ENCODE measurements at regions not wholly inside any gene's neighbourhood (a gene's known extent, or its start where the extent isn't known, plus 50 kb on each side); places are given as distances from the start of the nearest gene placed in this dataset.

DNA sequence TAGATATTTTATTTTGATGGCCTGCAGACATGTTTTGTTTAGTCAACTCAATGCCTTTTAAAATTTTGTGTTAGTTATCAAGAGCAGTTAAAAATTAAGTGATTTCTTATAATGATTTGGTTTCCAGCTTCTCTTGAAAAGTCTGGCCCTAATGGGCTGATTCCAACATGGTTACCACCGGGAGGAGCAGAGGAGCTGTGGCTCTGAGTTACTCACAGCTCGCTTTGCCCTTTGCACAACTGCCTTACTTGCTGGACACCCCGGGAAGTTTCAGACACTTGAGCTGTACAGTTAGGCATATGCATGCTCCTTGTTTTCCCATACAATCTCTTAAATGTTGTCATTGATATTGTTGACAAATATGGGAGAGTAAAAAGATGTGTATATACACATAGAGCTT is 173.1 kb upstream of the MMS22L start:
- no peak for DNase-seq
- no peak overlapping the region for H3K4me3 ChIP-seq (ENCODE audit: low read length)
- H3K4me1 ChIP-seq (ENCODE audit: control insufficient read depth, insufficient read depth, low read length): no peaks in the 10 kb centered on the region
- H3K9me3 ChIP-seq (ENCODE audit: control insufficient read depth, low read length): no peaks in the 10 kb centered on the region
- WGBS: 71% methylated on average over 3 of the region's 3 CpGs
- no peaks in the 10 kb centered on the region for H3K27me3 ChIP-seq (ENCODE audit: control insufficient read depth, insufficient read depth)
- no peak for ATAC-seq
- intact Hi-C loops (cut with DNase I): no loop called here
- H3K27ac ChIP-seq (ENCODE audit: low read length): no peak overlapping the region

DNA sequence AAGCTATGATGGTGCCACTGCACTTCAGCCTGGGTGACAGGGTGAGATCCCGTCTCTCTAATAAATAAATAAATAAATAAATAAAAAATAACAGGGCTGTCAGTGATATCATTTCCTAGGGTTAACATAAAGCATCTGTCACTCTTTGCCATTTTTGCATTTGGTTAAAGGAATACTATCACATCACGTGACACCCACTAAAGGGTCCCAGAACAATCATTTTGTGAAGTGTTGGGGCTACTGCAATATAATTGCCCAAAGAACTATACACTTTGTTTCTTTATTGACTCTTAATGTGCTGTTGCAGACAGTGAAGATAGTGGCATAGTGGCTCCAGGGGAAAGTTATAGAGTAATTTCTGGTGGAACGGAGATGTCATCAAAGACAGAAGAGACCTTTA is 176.5 kb upstream of the MMS22L start:
- 77% methylated on average over 3 of the region's 3 CpGs for WGBS
- ATAC-seq: no peak

GRCh38 chr6:97459986-97460385 is 177.0 kb upstream of the MMS22L start:
- no peak for DNase-seq
- ATAC-seq: no peak
- 58% methylated on average over 1 of the region's 1 CpG for WGBS
- H3K9me3 ChIP-seq (ENCODE audit: control insufficient read depth, low read length): no peaks in the 10 kb centered on the region
- H3K27ac ChIP-seq (ENCODE audit: low read length): no peak overlapping the region
- no peaks in the 10 kb centered on the region for H3K4me1 ChIP-seq (ENCODE audit: control insufficient read depth, insufficient read depth, low read length)
- intact Hi-C loops (cut with DNase I): no loop called here
- no peaks in the 10 kb centered on the region for H3K27me3 ChIP-seq (ENCODE audit: control insufficient read depth, insufficient read depth)
- no peak overlapping the region for H3K4me3 ChIP-seq (ENCODE audit: low read length)

More for the DNA sequence above, 176.5 kb upstream of the MMS22L start:
- Histone ChIP-seq H3K27me3 (ENCODE audit: control insufficient read depth, insufficient read depth) (no peaks in the 10 kb centered on the region), H3K4me3 (ENCODE audit: low read length) (no peak overlapping the region), H3K4me1 (ENCODE audit: control insufficient read depth, insufficient read depth, low read length) (no peaks in the 10 kb centered on the region), H3K27ac (ENCODE audit: low read length) (no peak overlapping the region), H3K9me3 (ENCODE audit: control insufficient read depth, low read length) (no peaks in the 10 kb centered on the region)
- intact Hi-C loops (cut with DNase I): no loop called here
- DNase-seq: no peak

DNA sequence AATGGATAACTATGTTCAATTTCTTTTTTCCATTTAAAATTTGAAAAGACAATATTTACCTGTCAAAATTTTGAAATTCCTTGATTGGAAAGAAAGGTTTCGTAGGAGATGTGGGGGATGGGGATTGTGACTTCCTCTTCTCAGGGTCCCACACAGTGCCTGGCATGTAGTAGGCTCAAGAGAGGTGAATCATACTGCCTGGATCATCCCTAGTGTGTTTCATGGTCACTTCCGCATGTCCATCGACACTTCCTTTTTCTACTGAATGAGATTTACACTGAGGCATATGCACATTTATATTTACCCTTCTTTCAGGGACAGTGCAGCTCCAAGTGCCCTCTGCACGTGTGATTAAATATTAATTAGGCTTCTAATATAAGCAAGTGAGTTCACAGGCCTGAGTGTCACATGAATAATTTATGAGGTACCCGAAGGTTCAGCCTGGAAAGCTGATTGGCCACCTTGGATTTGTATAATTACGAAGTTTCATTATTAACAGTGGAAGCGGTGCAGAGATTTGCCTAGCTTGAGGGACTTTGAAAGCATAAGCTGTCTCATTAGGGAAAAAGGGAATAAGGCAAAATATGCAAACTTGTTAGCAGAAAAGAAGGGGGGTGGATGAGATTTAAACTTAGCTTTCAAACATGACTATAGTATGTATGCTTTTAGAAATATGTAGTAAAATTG is 177.5 kb upstream of the MMS22L start:
- Histone ChIP-seq H3K9me3 (ENCODE audit: control insufficient read depth, low read length) (no peaks in the 10 kb centered on the region), H3K4me3 (ENCODE audit: low read length) (no peak overlapping the region), H3K27ac (ENCODE audit: low read length) (no peak overlapping the region), H3K27me3 (ENCODE audit: control insufficient read depth, insufficient read depth) (no peaks in the 10 kb centered on the region), H3K4me1 (ENCODE audit: control insufficient read depth, insufficient read depth, low read length) (no peaks in the 10 kb centered on the region)
- DNase-seq (no peak), ATAC-seq (no peak)
- 78% methylated on average over 7 of the region's 7 CpGs for WGBS
- intact Hi-C loops (cut with DNase I): no loop called here

DNA sequence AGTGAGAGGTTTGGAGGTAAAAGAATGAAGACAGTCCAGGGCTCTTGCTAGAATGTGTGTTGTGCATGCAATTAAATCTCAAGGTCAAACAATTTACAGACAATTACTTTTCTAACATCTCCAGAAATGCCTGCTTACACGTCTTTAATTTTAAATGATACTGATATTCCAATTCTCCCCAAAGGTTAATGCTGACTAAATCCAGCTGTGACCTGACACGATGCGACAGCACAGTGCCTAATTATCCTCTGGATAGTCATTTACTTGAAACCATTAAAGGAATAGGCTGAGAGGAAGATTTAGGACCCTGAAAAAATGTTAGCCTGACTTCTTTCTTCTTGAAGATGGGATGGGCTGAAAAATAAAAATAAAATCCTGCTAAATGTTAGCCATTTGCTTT is 178.2 kb upstream of the MMS22L start:
- Histone ChIP-seq H3K9me3 (ENCODE audit: control insufficient read depth, low read length) (no peaks in the 10 kb centered on the region), H3K4me1 (ENCODE audit: control insufficient read depth, insufficient read depth, low read length) (no peaks in the 10 kb centered on the region), H3K27me3 (ENCODE audit: control insufficient read depth, insufficient read depth) (no peaks in the 10 kb centered on the region), H3K4me3 (ENCODE audit: low read length) (no peak overlapping the region), H3K27ac (ENCODE audit: low read length) (no peak overlapping the region)
- WGBS: 33% methylated on average over 3 of the region's 3 CpGs
- intact Hi-C loops (cut with DNase I): no loop called here
- DNase-seq: no peak
- ATAC-seq: no peak

DNA sequence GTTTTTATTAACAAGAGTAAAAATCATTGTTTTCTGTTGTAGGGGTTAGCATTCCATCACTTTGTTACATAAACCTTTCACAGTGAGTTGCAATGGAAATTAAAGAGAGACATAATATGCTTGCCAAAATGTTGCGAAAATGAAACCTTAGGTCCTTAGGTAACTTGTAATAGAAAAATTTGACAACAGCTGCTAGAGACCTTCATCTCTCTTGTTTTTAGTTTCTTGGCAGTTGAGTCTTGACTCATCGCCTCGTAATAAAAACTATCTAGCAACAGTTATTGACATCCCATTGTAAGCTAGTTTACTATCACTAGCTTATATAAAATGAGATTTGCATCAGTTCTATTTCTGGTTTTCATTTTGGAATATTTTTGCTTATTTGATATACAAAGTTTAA is 179.0 kb upstream of the MMS22L start:
- H3K27ac ChIP-seq (ENCODE audit: low read length): no peak overlapping the region
- no peaks in the 10 kb centered on the region for H3K27me3 ChIP-seq (ENCODE audit: control insufficient read depth, insufficient read depth)
- no peaks in the 10 kb centered on the region for H3K4me1 ChIP-seq (ENCODE audit: control insufficient read depth, insufficient read depth, low read length)
- 79% methylated on average over 3 of the region's 3 CpGs for WGBS
- no peaks in the 10 kb centered on the region for H3K9me3 ChIP-seq (ENCODE audit: control insufficient read depth, low read length)
- no peak for ATAC-seq
- no peak for DNase-seq
- intact Hi-C loops (cut with DNase I): no loop called here
- no peak overlapping the region for H3K4me3 ChIP-seq (ENCODE audit: low read length)

DNA sequence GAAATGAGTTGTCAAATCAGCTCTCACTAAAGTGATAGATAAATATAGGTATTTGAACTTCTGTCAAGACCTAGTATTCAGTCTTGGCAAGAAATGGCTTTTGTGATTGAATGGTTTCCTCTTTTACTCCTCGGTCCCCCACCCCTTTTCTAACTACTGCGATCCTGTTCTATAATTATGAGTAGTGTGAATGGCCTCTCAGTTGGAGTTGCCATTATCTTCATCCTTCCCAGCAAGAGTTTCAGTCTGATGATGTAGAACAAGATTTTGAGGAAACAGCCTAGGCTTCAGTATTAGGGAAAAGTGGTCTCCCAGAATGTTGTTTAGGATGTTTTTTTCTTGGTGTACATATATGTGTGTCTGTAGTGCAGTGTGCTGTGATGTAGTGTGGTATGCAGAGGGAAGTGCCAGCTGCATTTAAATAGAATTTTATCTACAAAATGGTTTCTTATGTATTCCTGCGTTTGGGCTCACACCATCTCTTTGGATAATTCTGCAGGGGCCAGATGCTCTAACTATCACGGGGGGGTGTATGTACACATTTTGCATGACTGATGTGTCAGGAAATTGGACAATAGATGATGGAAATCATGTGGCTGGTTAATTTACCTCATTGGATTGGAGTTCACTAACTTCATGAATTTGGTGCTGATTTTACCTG is 180.1 kb upstream of the MMS22L start:
- ATAC-seq (no peak), DNase-seq (no peak)
- intact Hi-C loops (cut with DNase I): no loop called here
- Histone ChIP-seq H3K4me1 (ENCODE audit: control insufficient read depth, insufficient read depth, low read length) (no peaks in the 10 kb centered on the region), H3K27me3 (ENCODE audit: control insufficient read depth, insufficient read depth) (no peaks in the 10 kb centered on the region), H3K9me3 (ENCODE audit: control insufficient read depth, low read length) (no peaks in the 10 kb centered on the region), H3K4me3 (ENCODE audit: low read length) (no peak overlapping the region), H3K27ac (ENCODE audit: low read length) (no peak overlapping the region)
- 38% methylated on average over 4 of the region's 4 CpGs for WGBS

DNA sequence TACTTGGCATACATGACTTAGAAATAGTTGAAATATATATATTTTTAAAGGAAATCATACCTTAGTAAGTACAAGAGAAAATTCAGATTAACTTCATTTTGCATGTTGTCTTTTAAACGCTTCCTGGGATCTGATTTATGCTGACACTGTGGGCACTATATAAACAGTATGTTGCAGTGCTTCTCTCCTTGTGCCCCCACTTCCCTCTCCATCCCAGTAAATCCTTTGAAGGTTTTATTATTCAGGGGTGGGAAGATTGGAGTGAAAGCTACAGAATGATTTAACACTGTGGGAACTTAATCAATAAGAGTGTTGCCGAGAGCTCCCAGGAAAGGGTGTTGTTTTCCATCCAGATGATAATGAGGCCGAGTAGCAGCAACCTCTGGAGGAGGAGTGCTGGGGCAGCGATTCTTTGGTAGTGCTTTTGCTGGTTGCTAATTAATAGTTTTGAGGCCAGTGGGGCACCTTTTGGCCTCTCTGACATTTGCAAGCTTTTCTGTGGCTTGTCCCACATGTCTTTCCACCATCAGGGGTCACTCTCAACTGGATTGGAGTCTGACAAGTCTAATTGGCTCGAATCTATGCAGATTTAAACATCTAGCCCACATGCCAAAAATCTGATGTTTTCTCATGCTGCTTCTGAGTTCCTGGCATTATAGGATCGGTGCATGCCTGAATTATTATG is 183.0 kb upstream of the MMS22L start:
- Histone ChIP-seq H3K27ac (ENCODE audit: low read length) (no peak overlapping the region), H3K4me1 (ENCODE audit: control insufficient read depth, insufficient read depth, low read length) (no peaks in the 10 kb centered on the region), H3K4me3 (ENCODE audit: low read length) (no peak overlapping the region), H3K27me3 (ENCODE audit: control insufficient read depth, insufficient read depth) (no peaks in the 10 kb centered on the region), H3K9me3 (ENCODE audit: control insufficient read depth, low read length) (no peaks in the 10 kb centered on the region)
- ATAC-seq (no peak), DNase-seq (no peak)
- 30% methylated on average over 6 of the region's 6 CpGs for WGBS
- intact Hi-C loops (cut with DNase I): no loop called here

DNA sequence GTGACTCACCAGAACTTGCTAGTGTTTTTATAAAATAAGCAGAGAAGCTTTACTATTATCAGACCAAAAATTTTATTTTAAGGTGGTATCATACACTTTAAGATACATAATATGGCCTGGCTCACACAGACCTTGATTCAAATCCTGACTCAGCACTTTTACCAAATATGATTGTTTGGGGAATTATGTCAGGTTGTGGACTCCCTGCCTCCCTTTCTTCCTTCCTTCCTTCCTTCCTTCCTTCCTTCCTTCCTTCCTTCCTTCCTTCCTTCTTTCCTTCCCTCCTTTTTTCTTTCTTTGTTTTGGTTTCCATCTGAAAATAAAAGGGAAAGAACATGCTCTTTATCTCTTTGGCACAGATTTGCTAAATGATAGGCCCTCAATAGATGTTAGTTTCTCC is 186.0 kb upstream of the MMS22L start:
- no peaks in the 10 kb centered on the region for H3K27me3 ChIP-seq (ENCODE audit: control insufficient read depth, insufficient read depth)
- H3K9me3 ChIP-seq (ENCODE audit: control insufficient read depth, low read length): no peaks in the 10 kb centered on the region
- intact Hi-C loops (cut with DNase I): no loop called here
- no peak overlapping the region for H3K4me3 ChIP-seq (ENCODE audit: low read length)
- H3K27ac ChIP-seq (ENCODE audit: low read length): no peak overlapping the region
- no peaks in the 10 kb centered on the region for H3K4me1 ChIP-seq (ENCODE audit: control insufficient read depth, insufficient read depth, low read length)
- no peak for ATAC-seq
- DNase-seq: no peak

DNA sequence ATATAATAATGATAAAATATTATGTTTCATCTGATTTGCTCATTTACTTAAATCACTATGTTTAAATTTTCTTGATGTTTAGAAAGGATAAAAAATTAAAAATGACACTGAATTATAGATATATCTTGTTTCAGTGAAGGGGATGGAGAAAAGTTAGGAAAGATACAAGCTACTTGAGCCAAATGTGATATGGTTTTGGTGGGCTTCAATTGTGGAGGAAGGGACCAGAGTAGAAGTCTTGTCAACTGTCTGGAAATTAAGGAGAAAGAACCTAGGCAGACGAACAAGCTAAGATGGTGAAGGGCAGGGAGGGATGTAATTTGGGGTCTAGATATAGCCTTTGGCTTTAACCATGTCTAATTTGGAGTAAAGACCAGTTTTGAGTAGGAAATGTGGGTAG is 186.4 kb upstream of the MMS22L start:
- 75% methylated on average over 1 of the region's 1 CpG for WGBS
- Histone ChIP-seq H3K9me3 (ENCODE audit: control insufficient read depth, low read length) (no peaks in the 10 kb centered on the region), H3K4me3 (ENCODE audit: low read length) (no peak overlapping the region), H3K27ac (ENCODE audit: low read length) (no peak overlapping the region), H3K27me3 (ENCODE audit: control insufficient read depth, insufficient read depth) (no peaks in the 10 kb centered on the region), H3K4me1 (ENCODE audit: control insufficient read depth, insufficient read depth, low read length) (no peaks in the 10 kb centered on the region)
- intact Hi-C loops (cut with DNase I): no loop called here
- DNase-seq (no peak), ATAC-seq (no peak)

DNA sequence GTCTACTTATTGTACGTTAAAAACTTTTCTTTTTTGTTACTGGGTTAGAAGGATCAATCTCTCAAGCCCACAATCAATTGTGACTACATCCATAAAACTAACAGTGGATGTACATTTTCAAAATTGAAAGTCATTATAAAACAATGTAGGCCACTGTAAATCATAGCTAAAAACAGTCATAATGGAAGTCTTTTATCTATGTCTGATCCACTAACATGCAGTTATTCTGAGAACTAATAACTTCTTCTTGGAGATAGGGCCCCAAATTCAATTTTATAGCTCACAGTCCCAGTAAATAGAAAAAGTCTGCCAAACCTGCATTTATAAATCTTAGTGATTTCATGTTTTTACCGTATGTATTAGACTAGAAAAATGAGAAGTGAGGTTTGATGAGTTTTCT is 187.3 kb upstream of the MMS22L start:
- no peaks in the 10 kb centered on the region for H3K4me1 ChIP-seq (ENCODE audit: control insufficient read depth, insufficient read depth, low read length)
- DNase-seq: no peak
- WGBS: 79% methylated on average over 2 of the region's 2 CpGs
- no peaks in the 10 kb centered on the region for H3K9me3 ChIP-seq (ENCODE audit: control insufficient read depth, low read length)
- H3K4me3 ChIP-seq (ENCODE audit: low read length): no peak overlapping the region
- intact Hi-C loops (cut with DNase I): no loop called here
- H3K27ac ChIP-seq (ENCODE audit: low read length): no peak overlapping the region
- ATAC-seq: no peak
- H3K27me3 ChIP-seq (ENCODE audit: control insufficient read depth, insufficient read depth): no peaks in the 10 kb centered on the region
